Muscle of back (tissue), 3 donors: ENCODE measurements at regions not wholly inside any gene's neighbourhood (a gene's known extent, or its start where the extent isn't known, plus 50 kb on each side); places are given as distances from the start of the nearest gene placed in this dataset.

Experiments
- DNase-seq, 3 donors: peaks; one replicate each; pipeline versions ENCODE4 v3.0.0 to v3.0.0-alpha.2; 2013

GRCh38 chr22:47694536-47695130, 932.2 kb downstream of the TBC1D22A start:
- no peak for DNase-seq

DNA sequence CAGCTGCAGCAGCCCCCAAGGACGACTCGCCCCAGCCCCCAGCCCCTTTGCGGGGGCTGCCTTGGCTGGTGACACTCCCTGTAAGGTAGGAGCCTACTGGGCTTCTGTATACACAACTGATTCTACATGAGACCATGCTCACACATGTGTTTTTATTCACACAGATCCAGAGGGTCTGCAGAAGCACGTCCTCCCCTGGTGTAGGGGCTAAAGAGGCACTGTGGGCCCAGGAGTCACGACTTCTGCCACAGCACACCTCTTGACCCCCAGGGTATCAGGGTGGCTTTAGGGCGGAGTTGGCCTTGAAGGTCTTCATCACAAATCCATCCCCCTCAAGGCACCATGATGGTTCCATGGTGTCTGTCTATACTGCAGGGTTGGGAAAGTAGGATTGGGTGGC, 931.2 kb downstream of the TBC1D22A start:
- DNase-seq: no peak

DNA sequence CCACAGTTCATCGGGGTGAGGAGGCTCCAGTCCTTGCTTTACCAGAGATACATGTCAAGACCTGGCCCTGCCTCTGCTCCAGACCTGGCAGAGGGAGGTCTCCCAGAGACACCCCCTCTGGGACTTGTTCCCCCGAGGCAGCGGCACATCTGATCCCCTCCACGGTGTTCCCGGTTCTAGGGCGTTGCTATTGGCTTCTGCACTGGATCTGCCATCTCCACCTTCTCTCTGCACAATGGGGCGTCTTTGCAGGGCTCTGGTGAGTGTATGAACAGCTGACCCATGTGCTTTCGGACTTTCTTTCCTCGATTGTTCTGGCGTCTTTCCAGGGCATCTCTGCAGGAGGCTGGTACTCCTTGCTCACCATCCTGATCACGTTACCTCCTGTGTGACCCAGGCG, 930.4 kb downstream of the TBC1D22A start:
- no peak for DNase-seq

DNA sequence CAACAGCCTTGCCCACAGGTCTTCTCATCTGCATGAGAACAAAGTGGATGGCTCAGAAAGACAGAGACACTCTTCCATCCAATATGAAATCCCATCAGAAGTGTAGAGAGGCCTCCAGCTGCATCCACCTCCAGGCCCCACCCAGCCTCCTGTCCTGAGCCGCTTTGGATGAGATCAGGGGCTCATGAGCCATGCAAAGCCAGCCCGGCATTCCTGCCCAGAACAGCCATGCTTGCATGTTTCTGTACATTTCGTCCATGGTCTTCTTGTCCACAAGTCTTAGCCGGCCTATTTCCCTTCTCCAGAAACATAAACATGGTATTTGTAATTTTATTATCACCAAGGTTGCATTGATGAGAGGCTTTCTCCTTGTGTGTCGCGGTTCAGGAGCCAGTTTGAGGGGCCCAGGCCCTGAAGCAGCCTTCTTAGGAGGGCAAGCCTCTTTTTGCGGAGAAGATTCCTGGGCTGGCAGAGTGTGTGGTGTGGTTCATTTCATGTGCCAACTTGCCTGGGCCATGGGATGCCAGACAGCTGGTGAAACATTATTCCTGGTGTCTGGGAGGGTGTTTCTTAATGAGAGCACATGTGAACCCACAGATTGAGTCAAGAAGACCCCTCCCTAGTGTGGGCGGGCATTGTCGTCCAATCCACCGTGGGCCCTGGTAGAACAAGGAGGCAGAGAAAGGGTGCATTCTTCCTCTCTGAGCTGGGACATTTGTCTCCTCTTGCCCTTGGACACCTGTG, 928.9 kb downstream of the TBC1D22A start:
- DNase-seq: no peak

DNA sequence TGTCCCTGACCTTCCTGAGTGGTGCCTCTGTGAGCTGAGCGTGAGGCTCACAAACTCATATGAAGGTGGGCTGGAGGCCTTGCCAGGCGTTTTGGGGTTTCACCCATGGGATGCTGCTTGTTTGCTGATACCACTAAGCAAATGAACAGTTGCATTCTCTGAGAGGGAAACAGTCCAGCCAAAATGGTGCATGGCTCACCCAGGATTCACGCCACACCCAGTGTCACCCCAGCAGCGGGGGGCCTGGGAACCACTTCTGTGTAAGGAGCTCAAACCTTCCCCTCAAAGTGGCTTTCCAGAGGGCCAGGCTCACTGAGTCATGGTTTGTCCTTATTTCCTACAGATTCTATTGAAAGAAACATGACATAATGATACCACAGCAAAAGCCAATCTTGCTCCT, 928.1 kb downstream of the TBC1D22A start:
- DNase-seq: no peak

- no peak for DNase-seq
Measured at GRCh38 chr22:47690166-47690565, 927.7 kb downstream of the TBC1D22A start.

GRCh38 chr22:47687776-47688175, 925.3 kb downstream of the TBC1D22A start:
- DNase-seq: no peak

DNA sequence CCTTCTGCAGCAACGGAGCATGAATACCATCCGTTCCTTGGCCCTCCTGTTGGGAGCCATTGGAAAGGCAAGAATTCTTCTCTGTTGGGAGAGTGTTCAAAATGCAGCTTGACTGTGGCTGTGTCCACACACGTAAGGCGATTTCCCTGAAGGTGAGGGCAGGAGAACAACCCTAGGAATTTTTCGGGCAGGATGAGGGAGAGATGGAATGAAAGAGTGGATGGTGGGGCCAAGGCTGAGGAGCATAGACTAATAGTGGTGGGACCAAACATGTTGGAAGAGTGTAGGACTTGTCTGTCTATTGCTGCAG, 924.9 kb downstream of the TBC1D22A start:
- no peak for DNase-seq

GRCh38 chr22:47686594-47687345, 924.3 kb downstream of the TBC1D22A start:
- DNase-seq: no peak

- no peak for DNase-seq
Measured at GRCh38 chr22:47681411-47682165, 919.1 kb downstream of the TBC1D22A start.

DNA sequence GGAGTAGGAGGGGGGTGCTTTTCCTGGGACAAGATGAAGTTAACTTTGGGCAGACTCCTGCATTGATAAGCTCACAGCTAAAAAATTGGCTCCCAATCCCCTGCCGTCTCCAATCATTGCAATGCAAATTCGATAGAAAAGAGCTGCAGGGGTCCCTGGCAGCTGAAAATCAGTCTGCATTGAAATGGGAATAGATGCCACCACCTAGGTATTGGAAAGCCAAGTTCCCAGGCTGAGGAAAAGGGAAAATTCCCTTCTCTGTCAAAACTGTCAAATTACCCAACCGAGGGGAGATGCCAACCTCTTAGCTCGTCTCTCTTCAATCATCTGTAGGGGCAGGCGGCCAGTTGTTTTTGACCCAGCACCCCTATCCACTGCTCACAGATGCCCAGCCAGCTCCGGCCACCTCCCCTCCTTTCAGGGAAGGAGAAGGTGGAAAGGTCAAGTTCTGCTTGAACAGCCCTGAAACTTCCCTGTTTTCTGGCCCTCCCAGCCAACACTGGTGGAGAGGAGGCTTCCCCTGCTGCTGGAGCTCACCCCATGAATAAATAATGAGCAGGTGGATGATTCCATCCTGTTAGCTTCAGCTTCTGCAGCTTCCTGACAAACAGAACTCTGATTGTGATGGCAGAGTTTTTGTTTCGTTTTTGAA, 916.3 kb downstream of the TBC1D22A start:
- DNase-seq: no peak

DNA sequence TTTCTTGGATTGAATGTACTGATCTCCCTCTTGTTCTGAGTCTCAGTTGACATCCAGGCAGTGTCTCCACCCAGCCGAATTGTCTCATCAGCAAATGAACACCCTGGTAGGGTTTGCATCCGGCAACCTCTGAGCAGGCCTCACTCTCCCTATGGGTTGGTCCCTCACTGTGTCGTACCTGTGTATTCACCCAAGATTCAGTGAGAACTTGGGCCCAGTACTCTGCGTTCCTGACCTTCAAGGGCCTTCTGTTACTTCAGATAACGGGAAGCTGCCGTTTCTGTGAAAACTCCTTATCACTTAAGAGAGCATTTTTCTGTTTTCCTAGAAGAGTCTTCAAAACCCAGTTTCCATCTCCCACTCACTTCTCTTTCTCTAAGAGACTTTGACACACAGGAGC, 915.6 kb downstream of the TBC1D22A start:
- no peak for DNase-seq

DNA sequence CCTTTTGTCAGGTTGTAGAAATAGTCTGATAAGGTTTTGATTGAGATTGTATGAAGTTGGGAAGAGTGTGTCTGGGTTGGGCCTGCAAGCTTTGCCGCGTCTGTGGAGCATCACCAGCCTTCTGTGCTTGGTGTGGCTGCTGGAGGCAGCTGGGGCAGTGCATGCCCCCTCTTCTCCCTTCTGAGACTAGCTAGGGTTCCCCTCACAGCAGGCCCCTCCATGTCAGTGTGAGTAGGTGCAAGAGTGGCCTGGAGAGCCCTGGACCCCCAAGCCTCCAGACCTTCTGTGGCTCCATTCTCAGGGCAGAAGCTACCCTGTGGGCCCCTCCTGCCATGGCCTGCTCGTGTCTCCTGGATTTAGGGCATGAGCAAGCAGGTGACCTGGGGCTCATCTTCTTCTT, 914.2 kb downstream of the TBC1D22A start:
- no peak for DNase-seq

- DNase-seq: no peak
Measured at GRCh38 chr22:47674600-47674999, 912.1 kb downstream of the TBC1D22A start.

DNA sequence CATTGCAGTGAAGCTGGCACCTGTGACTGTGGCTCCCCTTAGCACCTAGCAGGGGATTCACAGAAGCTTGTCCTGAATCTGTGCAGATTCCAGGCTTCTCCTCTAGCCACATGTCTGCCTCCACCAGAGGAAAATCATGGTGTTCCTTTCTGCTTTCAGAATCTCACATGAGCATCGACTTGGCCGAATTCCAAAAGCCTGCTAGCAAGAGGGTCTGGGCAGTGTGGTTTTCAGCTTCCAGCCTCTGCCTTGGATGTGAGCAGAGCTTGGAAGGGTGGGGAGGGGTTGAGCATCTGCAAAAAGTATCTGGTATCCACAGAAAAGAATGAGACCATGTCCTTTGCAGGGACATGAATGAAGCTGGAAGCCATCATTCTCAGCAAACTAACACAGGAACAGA, 911.1 kb downstream of the TBC1D22A start:
- no peak for DNase-seq

DNA sequence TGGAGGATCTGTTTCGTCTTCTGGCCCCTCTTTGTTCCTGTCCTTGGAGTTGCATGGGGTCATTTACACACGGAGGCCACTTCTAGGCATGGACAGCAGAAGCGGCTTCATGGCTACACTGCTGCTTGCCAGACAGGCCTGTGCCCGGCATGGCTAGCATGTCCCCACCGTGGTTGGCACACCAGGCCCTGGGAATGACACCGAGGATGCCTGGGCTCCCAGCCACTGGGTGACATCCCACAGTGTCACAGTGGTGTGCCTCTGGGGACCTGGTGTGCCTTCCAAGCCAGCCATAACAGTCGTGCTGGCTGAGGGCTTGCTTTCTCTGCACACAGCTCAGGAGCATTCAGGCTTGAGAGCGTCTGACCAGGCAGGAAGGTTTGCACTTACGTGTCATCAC, 910.1 kb downstream of the TBC1D22A start:
- DNase-seq: no peak

GRCh38 chr22:47665151-47665550, 902.7 kb downstream of the TBC1D22A start:
- DNase-seq: no peak

GRCh38 chr22:47663615-47664605, 901.5 kb downstream of the TBC1D22A start:
- DNase-seq: no peak

DNA sequence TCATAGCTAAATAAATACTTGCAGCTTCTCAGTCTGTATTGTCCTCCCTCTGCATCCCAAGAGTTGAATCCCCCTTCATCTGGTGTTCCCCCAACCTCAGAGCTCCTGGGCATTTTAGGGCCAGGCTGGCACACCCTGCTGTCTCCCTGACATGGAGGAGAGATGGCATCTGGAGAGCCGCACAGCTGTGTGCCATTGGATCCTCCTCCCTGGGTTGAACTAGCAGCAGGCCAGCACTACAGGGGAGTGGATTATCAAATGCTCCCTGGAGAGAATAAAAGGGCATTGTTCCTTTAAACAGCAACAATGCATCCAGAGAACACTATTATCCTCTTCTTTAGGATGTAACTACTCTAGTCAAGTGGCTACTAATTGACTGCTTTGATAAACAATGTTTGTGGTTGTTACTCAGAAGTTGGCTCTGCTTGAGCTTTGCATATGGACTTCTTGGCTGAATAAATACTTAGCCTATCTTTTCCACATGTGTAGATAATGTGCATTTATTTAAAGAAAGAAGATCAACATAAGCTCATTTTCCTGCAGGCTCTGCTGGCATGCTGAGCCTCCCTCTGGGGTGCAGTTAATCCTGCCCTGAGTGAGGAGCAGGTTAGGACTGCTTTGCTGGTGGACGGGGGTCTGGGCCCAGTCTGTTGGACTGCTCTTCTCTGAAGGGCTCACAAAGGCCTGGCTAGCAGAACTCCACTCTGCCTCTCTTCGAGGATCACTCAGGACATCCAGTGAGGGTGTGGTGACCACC, 897.2 kb downstream of the TBC1D22A start:
- DNase-seq: peak in 1 of 3 donors; percentile 30

DNA sequence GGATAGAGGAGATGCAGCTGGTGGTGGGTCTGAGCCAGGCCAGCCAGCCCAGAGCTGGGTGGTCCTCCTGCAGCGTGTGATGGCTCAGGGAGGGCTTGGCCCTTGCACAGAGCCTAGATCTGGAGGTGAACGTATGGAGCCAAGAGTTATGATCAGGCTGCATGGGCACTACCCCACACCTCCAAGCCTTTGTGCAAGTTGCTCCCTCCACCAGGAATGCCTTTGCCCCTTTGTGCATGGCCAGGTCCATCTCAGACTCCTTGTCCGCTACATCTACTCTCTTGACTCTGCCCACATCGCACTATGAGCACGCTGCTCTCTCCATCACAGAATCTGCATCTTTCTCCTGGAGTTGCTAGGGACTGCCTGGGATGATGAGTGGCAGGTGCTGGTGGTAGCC, 895.7 kb downstream of the TBC1D22A start:
- no peak for DNase-seq
